T47D (cell line): ENCODE measurements at regions not wholly inside any gene's neighbourhood (a gene's known extent, or its start where the extent isn't known, plus 50 kb on each side); places are given as distances from the start of the nearest gene placed in this dataset.

Experiments
- DNase-seq, 2 experiments: peaks; one replicate each; pipeline versions ENCODE4 v3.0.0 to v3.0.0-alpha.2; 2011 to 2012; ENCODE audit warnings: low read depth in 1 of 2, low spot score in 1 of 2
- JUND ChIP-seq: IDR thresholded peaks from 2 replicates; pipeline ENCODE4 v1.6.1; 2012; ENCODE audit warnings: low read depth
- in situ Hi-C: cut with HindIII; loops from 2 replicates; pipeline ENCODE4 v1.10.0; 2016; ENCODE audit warnings: low sequenced_read_pairs, low pct_unique_long_range_greater_than_20kb

- in situ Hi-C loops, result no loop called here
- no peak for TF ChIP-seq JUND
Observed at GRCh38 chr13:30135351-30135750, 172.0 kb downstream of the KATNAL1 start.

GRCh38 chr13:30134578-30134977 lies 172.8 kb downstream of the KATNAL1 start:
- in situ Hi-C loops, result no loop called here
- no peak for DNase-seq
- no peak for TF ChIP-seq JUND

More at GRCh38 chr13:30135351-30135750, 172.0 kb downstream of the KATNAL1 start:
- no peak for DNase-seq

GRCh38 chr13:30133996-30134395 lies 173.4 kb downstream of the KATNAL1 start:
- no peak for DNase-seq
- in situ Hi-C loops, result no loop called here
- no peak for TF ChIP-seq JUND

GRCh38 chr13:30133554-30133912 lies 173.8 kb downstream of the KATNAL1 start:
- in situ Hi-C loops, result no loop called here
- no peak for TF ChIP-seq JUND
- DNase-seq, result no peak

GRCh38 chr13:30132623-30133553 lies 174.5 kb downstream of the KATNAL1 start:
- peak; percentile 74 to 88 for DNase-seq
- no peak for TF ChIP-seq JUND
- in situ Hi-C loops, result no loop called here

GRCh38 chr13:30129411-30129810 lies 177.9 kb downstream of the KATNAL1 start:
- no peak for DNase-seq
- in situ Hi-C loops, result no loop called here
- TF ChIP-seq JUND, result no peak

GRCh38 chr13:30128591-30128990 lies 178.8 kb downstream of the KATNAL1 start:
- in situ Hi-C loops, result no loop called here
- DNase-seq, result no peak
- no peak for TF ChIP-seq JUND

- no peak for TF ChIP-seq JUND
- no peak for DNase-seq
- in situ Hi-C loops, result no loop called here
Observed at GRCh38 chr13:30128095-30128494, 179.3 kb downstream of the KATNAL1 start.

- in situ Hi-C loops, result no loop called here
- no peak for DNase-seq
- no peak for TF ChIP-seq JUND
Observed at GRCh38 chr13:30126903-30127428, 180.4 kb downstream of the KATNAL1 start.

- TF ChIP-seq JUND, result no peak
- in situ Hi-C loops, result no loop called here
- peak in 1 of 2 experiments; percentile 69 for DNase-seq
Observed at GRCh38 chr13:30125422-30126073, 181.8 kb downstream of the KATNAL1 start.

- no peak for DNase-seq
- no peak for TF ChIP-seq JUND
- in situ Hi-C loops, result no loop called here
Observed at GRCh38 chr13:30124131-30124768, 183.1 kb downstream of the KATNAL1 start.

- no peak for TF ChIP-seq JUND
- in situ Hi-C loops, result no loop called here
Observed at GRCh38 chr13:30123575-30123974, 183.8 kb downstream of the KATNAL1 start.

More at GRCh38 chr13:30123575-30123974, 183.8 kb downstream of the KATNAL1 start:
- no peak for DNase-seq
